A549 (cell line): ENCODE measurements at regions not wholly inside any gene's neighbourhood (a gene's known extent, or its start where the extent isn't known, plus 50 kb on each side); places are given as distances from the start of the nearest gene placed in this dataset.

ENCODE experiments used
- ATAC-seq, 2 experiments: fragments of 200-7000 bp in 1 of 2; fragments of >200 bp in 1 of 2; cut with Nextera tagmentation in 1 of 2; cut with Tn5 transposase in 1 of 2; 3 replicates each; pipeline versions ENCODE4 v1.8.0 to v1.9.1; 2018 to 2020; ENCODE audit warnings: mild to moderate bottlenecking in 1 of 2, moderate library complexity in 1 of 2
- CTCF ChIA-PET: fragments of 300-600 bp; sonication (Branson Sonifier 250); formaldehyde crosslinking; extraction: SDS; loops from one replicate; lab custom pipeline; 2021; ENCODE audit warnings: antibody characterized with exemption, inconsistent platforms; lab: Yijun Ruan, JAX
- POLR2A ChIA-PET: fragments of 350-600 bp; formaldehyde crosslinking; extraction: SDS; loops from one replicate; lab custom pipeline; 2021; ENCODE audit warnings: antibody characterized with exemption, inconsistent platforms; lab: Yijun Ruan, JAX
- DNase-seq, 2 experiments: peaks; one replicate each; pipeline versions ENCODE4 v3.0.0 to v3.0.0-alpha.2; 2011 to 2016; ENCODE audit warnings: low read depth in 1 of 2, low spot score in 1 of 2
- FAIRE-seq: peaks from 2 replicates; lab custom pipeline; 2011; peaks lifted over from hg19 to GRCh38; lab: Jason Lieb, UNC
- H3K27ac ChIP-seq, 2 experiments: fragments of >200 bp; sonication (Bioruptor Twin); formaldehyde crosslinking; 3 replicates each; pipeline ENCODE4 v1.5.1; 2016 to 2017
- H3K4me1 ChIP-seq: fragments of >200 bp; sonication (Bioruptor Twin); formaldehyde crosslinking; 3 replicates; pipeline ENCODE4 v1.6.1; 2016
- H3K4me2 ChIP-seq: fragments of >200 bp; sonication (Bioruptor Twin); formaldehyde crosslinking; 3 replicates; pipeline ENCODE4 v1.6.1; 2016
- H3K4me3 ChIP-seq: fragments of >200 bp; sonication (Bioruptor Twin); formaldehyde crosslinking; 3 replicates; pipeline ENCODE4 v1.5.1; 2016
- H3K9me3 ChIP-seq: fragments of >200 bp; sonication (Bioruptor Twin); formaldehyde crosslinking; 3 replicates; pipeline ENCODE4 v1.6.1; 2016
- CBX8 ChIP-seq: fragments of 200-600 bp; sonication (generic); IDR thresholded peaks from 2 replicates; pipeline ENCODE4 v1.6.1; 2016
- CHD2 ChIP-seq: fragments of 150-350 bp; IDR thresholded peaks from 2 replicates; pipeline ENCODE4 v1.6.1; 2014; ENCODE audit warnings: low read length; ENCODE audit not compliant: partially characterized antibody
- CHD4 ChIP-seq: fragments of 200-600 bp; sonication (generic); IDR thresholded peaks from 2 replicates; pipeline ENCODE4 v1.6.1; 2016; ENCODE audit warnings: antibody characterized with exemption, mild to moderate bottlenecking, borderline replicate concordance
- EHF ChIP-seq: fragments of 250-450 bp; sonication (Bioruptor Pico); IDR thresholded peaks from 2 replicates; pipeline ENCODE4 v1.5.0; 2020; ENCODE audit warnings: mild to moderate bottlenecking
- HOXB13 ChIP-seq: fragments of 250-450 bp; sonication (Bioruptor Pico); IDR thresholded peaks from 2 replicates; pipeline ENCODE4 v1.5.0; 2020; ENCODE audit warnings: low read depth, mild to moderate bottlenecking, moderate library complexity
- MAZ ChIP-seq: fragments of 150-350 bp; IDR thresholded peaks from 2 replicates; pipeline ENCODE4 v1.6.1; 2014; ENCODE audit warnings: antibody characterized with exemption, low read depth, low read length, borderline replicate concordance
- MYC ChIP-seq: IDR thresholded peaks from 2 replicates; pipeline ENCODE4 v1.6.1; 2012; ENCODE audit warnings: mild to moderate bottlenecking, inconsistent platforms, low read length, improper control_type of control experiment, borderline replicate concordance
- NR3C1 ChIP-seq: fragments of >200 bp; sonication (Bioruptor Twin); formaldehyde crosslinking; IDR thresholded peaks from 3 replicates; pipeline ENCODE4 v1.6.1; 2017
- RAD21 ChIP-seq, 2 experiments: fragments of >200 bp in 1 of 2; sonication (Bioruptor Twin) in 1 of 2; formaldehyde crosslinking in 1 of 2; IDR thresholded peaks in 1 of 2; conservative IDR thresholded peaks in 1 of 2; 2 replicates in 1 of 2; 3 replicates in 1 of 2; pipeline ENCODE4 v1.6.1; 2012 to 2018; ENCODE audit warnings: inconsistent platforms in 1 of 2
- SMC3 ChIP-seq: fragments of >200 bp; sonication (Bioruptor Twin); formaldehyde crosslinking; IDR thresholded peaks from 3 replicates; pipeline ENCODE4 v1.6.1; 2018; ENCODE audit warnings: inconsistent platforms
- SREBF2 ChIP-seq: fragments of 450-650 bp; IDR thresholded peaks from 2 replicates; pipeline ENCODE4 v1.6.1; 2014; ENCODE audit warnings: mild to moderate bottlenecking, moderate library complexity
- TP53 ChIP-seq: fragments of 250-450 bp; sonication (Bioruptor Pico); IDR thresholded peaks from 2 replicates; pipeline ENCODE4 v1.5.0; 2021; ENCODE audit warnings: mild to moderate bottlenecking, moderate library complexity
- ZC3H11A ChIP-seq: fragments of 450-650 bp; IDR thresholded peaks from 2 replicates; pipeline ENCODE4 v1.6.1; 2014; ENCODE audit warnings: antibody characterized with exemption, mild to moderate bottlenecking
- ZFP36 ChIP-seq: fragments of 450-650 bp; IDR thresholded peaks from 2 replicates; pipeline ENCODE4 v1.6.1; 2014; ENCODE audit warnings: borderline replicate concordance; ENCODE audit not compliant: partially characterized antibody
- ZNF302 ChIP-seq: fragments of 250-450 bp; sonication (Bioruptor Pico); IDR thresholded peaks from 2 replicates; pipeline ENCODE4 v1.9.0; 2021; ENCODE audit warnings: inconsistent platforms, mild to moderate bottlenecking, moderate library complexity
- ZSCAN20 ChIP-seq: fragments of 250-450 bp; sonication (Bioruptor Pico); IDR thresholded peaks from 2 replicates; pipeline ENCODE4 v1.8.0; 2022; ENCODE audit warnings: mild to moderate bottlenecking, moderate library complexity
- WGBS: methylation state at CpG from one replicate; pipeline ENCODE4 v1.1.6; 2017; ENCODE audit errors: missing lambda C conversion rate; 5-methylcytosine and 5-hydroxymethylcytosine counted together
- TF ChIP-seq, protein P1 (sequence below): fragments of >200 bp; sonication (Bioruptor Twin); formaldehyde crosslinking; IDR thresholded peaks from 3 replicates; pipeline ENCODE4 v1.5.1; 2016
- TF ChIP-seq, protein P2 (sequence below): IDR thresholded peaks from 2 replicates; pipeline ENCODE4 v1.6.1; 2012
- TF ChIP-seq, protein P3 (sequence below): IDR thresholded peaks from 2 replicates; pipeline ENCODE4 v1.6.1; 2012
- TF ChIP-seq, protein P4 (sequence below): fragments of 450-650 bp; IDR thresholded peaks from 2 replicates; pipeline ENCODE4 v1.6.1; 2014; ENCODE audit warnings: antibody characterized with exemption

DNA sequence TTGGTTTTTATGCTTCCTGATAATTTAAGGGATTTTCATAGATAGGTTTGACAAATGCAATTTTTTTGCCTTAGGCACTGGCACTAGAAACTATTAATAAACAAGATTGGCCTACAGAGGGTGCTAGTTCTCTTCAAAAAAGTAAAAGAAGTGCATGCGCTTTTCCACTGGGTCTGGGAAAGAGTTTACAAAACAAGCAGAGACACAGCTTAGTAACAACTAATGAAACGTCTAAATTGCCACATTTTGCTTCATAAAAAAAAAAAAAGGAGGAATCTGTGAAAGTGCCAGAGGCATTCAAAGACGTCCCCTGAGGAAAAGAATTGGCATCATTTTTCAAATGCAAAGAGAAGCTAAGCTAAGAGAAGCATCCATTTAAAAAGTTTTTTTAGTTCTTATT, 58.3 kb upstream of the EEA1 start:
- FAIRE-seq: peak; percentile 18
- ATAC-seq: peak; percentile 88 to 92; a peak in 5 of 6 replicates
- H3K4me2 ChIP-seq: peak overlapping the region; percentile 51
- CTCF ChIA-PET: interaction anchor here (0.6 to 10.6 kb wide), 90 partner anchors 9 to 1427 kb away, joined by 3 to 144 read pairs (median 4); partner anchors contain the start of gene MRPL42
- POLR2A ChIA-PET: interaction anchor here (0.6 to 1.2 kb wide), 7 partner anchors 15 to 1606 kb away, joined by 3 to 5 read pairs (median 3); no protein-coding TSS in a partner anchor
- no peak for TF ChIP-seq MYC
- TF ChIP-seq, protein P1, sequence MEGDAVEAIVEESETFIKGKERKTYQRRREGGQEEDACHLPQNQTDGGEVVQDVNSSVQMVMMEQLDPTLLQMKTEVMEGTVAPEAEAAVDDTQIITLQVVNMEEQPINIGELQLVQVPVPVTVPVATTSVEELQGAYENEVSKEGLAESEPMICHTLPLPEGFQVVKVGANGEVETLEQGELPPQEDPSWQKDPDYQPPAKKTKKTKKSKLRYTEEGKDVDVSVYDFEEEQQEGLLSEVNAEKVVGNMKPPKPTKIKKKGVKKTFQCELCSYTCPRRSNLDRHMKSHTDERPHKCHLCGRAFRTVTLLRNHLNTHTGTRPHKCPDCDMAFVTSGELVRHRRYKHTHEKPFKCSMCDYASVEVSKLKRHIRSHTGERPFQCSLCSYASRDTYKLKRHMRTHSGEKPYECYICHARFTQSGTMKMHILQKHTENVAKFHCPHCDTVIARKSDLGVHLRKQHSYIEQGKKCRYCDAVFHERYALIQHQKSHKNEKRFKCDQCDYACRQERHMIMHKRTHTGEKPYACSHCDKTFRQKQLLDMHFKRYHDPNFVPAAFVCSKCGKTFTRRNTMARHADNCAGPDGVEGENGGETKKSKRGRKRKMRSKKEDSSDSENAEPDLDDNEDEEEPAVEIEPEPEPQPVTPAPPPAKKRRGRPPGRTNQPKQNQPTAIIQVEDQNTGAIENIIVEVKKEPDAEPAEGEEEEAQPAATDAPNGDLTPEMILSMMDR: peak; percentile 74
- TF ChIP-seq RAD21 (conservative IDR thresholded peaks at IDR 0.05 in 1 of 2, IDR thresholded peaks at IDR 0.05 in 1 of 2): peak; percentile 88 to 90
- peak; percentile 93 for TF ChIP-seq SMC3
- TF ChIP-seq, all 56 proteins: peak for 3
- H3K27ac ChIP-seq: peak overlapping the region; percentile 6 to 37; a peak in 3 of 6 replicates
- DNase-seq: peak; percentile 61 to 71
- 1% methylated on average over 3 of the region's 3 CpGs for WGBS
- no peak overlapping the region for H3K4me3 ChIP-seq
- H3K4me1 ChIP-seq: peaks cover 6% of the 10 kb centered on the region; the same call in 2 of the 3 replicates
- peaks cover 6% of the 10 kb centered on the region; the same call in 1 of the 3 replicates for H3K9me3 ChIP-seq

DNA sequence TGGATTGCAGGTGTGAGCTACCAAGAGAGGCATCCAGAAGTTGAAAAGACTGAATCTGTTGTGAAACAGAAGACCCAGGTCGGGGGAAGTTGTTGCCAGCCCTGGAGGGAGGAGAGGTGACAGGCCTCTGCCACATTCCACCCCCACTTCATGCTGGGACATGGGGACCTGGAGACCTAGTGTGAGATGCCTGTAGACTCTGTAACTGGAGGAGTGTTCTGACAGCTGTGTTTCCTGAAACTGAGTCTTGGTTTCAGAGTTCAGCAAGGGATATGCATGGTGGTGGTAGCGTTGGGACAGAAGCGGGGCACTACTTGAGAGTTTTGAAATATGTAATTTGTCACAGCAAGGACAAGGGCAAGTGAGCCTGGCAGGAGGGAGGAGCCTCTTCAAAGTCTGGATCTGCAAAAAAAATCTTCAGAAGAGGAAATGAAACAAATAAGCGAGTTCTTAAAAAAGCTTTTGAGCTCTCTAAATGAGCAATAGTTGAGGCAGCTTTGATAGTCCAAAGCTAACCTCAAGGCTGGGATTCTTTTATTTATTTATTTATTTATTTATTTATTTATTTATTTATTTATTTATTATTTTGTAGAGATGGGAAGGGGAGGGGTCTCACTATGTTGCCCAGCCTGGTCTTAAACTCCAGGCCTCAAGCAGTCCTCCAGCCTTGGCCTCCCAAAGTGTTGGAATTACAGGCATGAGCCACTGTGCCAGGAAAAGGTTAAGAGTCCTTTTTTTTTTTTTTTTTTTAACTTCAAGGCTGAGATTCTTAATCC, 58.9 kb upstream of the EEA1 start:
- FAIRE-seq (no peak), ATAC-seq (peak in 1 of 2 experiments; percentile 46; a peak in 2 of 6 replicates), DNase-seq (no peak)
- H3K4me2 ChIP-seq: peak overlapping the region; percentile 51
- peaks cover 3% of the 10 kb centered on the region; the same call in 1 of the 3 replicates for H3K9me3 ChIP-seq
- POLR2A ChIA-PET: interaction anchor here (0.6 to 1.2 kb wide), 5 partner anchors 75 to 1606 kb away, joined by 3 to 5 read pairs (median 3); no protein-coding TSS in a partner anchor
- peaks cover 6% of the 10 kb centered on the region; the same call in 2 of the 3 replicates for H3K4me1 ChIP-seq
- no peak overlapping the region for H3K4me3 ChIP-seq
- H3K27ac ChIP-seq: peak overlapping the region; percentile 6 to 37; a peak in 3 of 6 replicates
- peak; percentile 72 for TF ChIP-seq ZC3H11A
- TF ChIP-seq, protein P2, sequence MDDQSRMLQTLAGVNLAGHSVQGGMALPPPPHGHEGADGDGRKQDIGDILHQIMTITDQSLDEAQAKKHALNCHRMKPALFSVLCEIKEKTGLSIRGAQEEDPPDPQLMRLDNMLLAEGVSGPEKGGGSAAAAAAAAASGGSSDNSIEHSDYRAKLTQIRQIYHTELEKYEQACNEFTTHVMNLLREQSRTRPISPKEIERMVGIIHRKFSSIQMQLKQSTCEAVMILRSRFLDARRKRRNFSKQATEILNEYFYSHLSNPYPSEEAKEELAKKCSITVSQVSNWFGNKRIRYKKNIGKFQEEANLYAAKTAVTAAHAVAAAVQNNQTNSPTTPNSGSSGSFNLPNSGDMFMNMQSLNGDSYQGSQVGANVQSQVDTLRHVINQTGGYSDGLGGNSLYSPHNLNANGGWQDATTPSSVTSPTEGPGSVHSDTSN: no peak
- TF ChIP-seq, all 56 proteins: peak for 1
- CTCF ChIA-PET: interaction anchor here (0.6 to 10.6 kb wide), 80 partner anchors 8 to 1428 kb away, joined by 3 to 144 read pairs (median 4); partner anchors contain the start of gene MRPL42
- 86% methylated on average over 4 of the region's 4 CpGs for WGBS

- no peak for DNase-seq
- TF ChIP-seq, protein P3, sequence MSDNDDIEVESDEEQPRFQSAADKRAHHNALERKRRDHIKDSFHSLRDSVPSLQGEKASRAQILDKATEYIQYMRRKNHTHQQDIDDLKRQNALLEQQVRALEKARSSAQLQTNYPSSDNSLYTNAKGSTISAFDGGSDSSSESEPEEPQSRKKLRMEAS: no peak
- TF ChIP-seq, protein P4, sequence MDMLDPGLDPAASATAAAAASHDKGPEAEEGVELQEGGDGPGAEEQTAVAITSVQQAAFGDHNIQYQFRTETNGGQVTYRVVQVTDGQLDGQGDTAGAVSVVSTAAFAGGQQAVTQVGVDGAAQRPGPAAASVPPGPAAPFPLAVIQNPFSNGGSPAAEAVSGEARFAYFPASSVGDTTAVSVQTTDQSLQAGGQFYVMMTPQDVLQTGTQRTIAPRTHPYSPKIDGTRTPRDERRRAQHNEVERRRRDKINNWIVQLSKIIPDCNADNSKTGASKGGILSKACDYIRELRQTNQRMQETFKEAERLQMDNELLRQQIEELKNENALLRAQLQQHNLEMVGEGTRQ: no peak
- TF ChIP-seq CBX8 (no peak), MAZ (no peak), CHD4 (no peak), CHD2 (no peak), EHF (no peak), NR3C1 (no peak), ZSCAN20 (no peak), ZNF302 (no peak), ZFP36 (no peak), HOXB13 (no peak), SREBF2 (no peak), TP53 (no peak)
- TF ChIP-seq, all 56 proteins: peak for 0
- 0 out of 3 replicates have a peak, but pooled peaks cover 2% of the 10 kb centered on the region for H3K9me3 ChIP-seq
- FAIRE-seq: no peak
- ChIA-PET CTCF (interaction anchor here (1.2 to 10.6 kb wide), 13 partner anchors 12 to 1114 kb away, joined by 3 to 144 read pairs (median 18); no protein-coding TSS in a partner anchor), POLR2A (no interaction called here)
- no peak overlapping the region for H3K4me3 ChIP-seq
- ATAC-seq: no peak
- no peak overlapping the region for H3K4me2 ChIP-seq
- 80% methylated on average over 1 of the region's 1 CpG for WGBS
- H3K4me1 ChIP-seq: peaks cover 6% of the 10 kb centered on the region; the same call in 2 of the 3 replicates
- H3K27ac ChIP-seq: no peak overlapping the region
These were observed 59.6 kb upstream of the EEA1 start for GRCh38 chr12:92988622-92989130.
